WTC11 (cell line): ENCODE measurements at regions not wholly inside any gene's neighbourhood (a gene's known extent, or its start where the extent isn't known, plus 50 kb on each side); places are given as distances from the start of the nearest gene placed in this dataset.

ENCODE experiments used
- CREM ChIP-seq: sonication (generic); formaldehyde crosslinking; IDR thresholded peaks from 2 replicates; pipeline ENCODE4 v1.8.1; 2022; ENCODE audit warnings: mild to moderate bottlenecking, missing genetic modification reagents, moderate library complexity
- E2F4 ChIP-seq: sonication (generic); formaldehyde crosslinking; IDR thresholded peaks from 2 replicates; pipeline ENCODE4 v1.8.1; 2022; ENCODE audit warnings: low read depth, mild to moderate bottlenecking, moderate library complexity, missing genetic modification reagents, borderline replicate concordance
- IRF1 ChIP-seq: sonication (generic); formaldehyde crosslinking; IDR thresholded peaks from 2 replicates; pipeline ENCODE4 v1.8.0; 2023; ENCODE audit warnings: missing genetic modification reagents
- NR3C1 ChIP-seq: sonication (generic); formaldehyde crosslinking; conservative IDR thresholded peaks from 2 replicates; pipeline ENCODE4 v1.8.1; 2023; ENCODE audit warnings: low read depth, mild to moderate bottlenecking, missing genetic modification reagents
- SP1 ChIP-seq: sonication (generic); formaldehyde crosslinking; conservative IDR thresholded peaks from 2 replicates; pipeline ENCODE4 v1.8.1; 2022; ENCODE audit warnings: missing genetic modification reagents
- TF ChIP-seq, protein P1 (sequence below): fragments of 200-600 bp; IDR thresholded peaks from 2 replicates; pipeline ENCODE4 v1.8.0; 2022; ENCODE audit warnings: antibody characterized with exemption
- TF ChIP-seq, protein P2 (sequence below): sonication (generic); formaldehyde crosslinking; IDR thresholded peaks from 2 replicates; pipeline ENCODE4 v1.8.1; 2023; ENCODE audit warnings: mild to moderate bottlenecking, missing genetic modification reagents

- TF ChIP-seq SP1 (CRISPR knock-in tag) (no peak), NR3C1 (CRISPR knock-in tag) (no peak), CREM (CRISPR knock-in tag) (no peak), E2F4 (no peak), IRF1 (CRISPR knock-in tag) (no peak)
- TF ChIP-seq, protein P1, sequence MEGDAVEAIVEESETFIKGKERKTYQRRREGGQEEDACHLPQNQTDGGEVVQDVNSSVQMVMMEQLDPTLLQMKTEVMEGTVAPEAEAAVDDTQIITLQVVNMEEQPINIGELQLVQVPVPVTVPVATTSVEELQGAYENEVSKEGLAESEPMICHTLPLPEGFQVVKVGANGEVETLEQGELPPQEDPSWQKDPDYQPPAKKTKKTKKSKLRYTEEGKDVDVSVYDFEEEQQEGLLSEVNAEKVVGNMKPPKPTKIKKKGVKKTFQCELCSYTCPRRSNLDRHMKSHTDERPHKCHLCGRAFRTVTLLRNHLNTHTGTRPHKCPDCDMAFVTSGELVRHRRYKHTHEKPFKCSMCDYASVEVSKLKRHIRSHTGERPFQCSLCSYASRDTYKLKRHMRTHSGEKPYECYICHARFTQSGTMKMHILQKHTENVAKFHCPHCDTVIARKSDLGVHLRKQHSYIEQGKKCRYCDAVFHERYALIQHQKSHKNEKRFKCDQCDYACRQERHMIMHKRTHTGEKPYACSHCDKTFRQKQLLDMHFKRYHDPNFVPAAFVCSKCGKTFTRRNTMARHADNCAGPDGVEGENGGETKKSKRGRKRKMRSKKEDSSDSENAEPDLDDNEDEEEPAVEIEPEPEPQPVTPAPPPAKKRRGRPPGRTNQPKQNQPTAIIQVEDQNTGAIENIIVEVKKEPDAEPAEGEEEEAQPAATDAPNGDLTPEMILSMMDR: no peak
- TF ChIP-seq, protein P2, sequence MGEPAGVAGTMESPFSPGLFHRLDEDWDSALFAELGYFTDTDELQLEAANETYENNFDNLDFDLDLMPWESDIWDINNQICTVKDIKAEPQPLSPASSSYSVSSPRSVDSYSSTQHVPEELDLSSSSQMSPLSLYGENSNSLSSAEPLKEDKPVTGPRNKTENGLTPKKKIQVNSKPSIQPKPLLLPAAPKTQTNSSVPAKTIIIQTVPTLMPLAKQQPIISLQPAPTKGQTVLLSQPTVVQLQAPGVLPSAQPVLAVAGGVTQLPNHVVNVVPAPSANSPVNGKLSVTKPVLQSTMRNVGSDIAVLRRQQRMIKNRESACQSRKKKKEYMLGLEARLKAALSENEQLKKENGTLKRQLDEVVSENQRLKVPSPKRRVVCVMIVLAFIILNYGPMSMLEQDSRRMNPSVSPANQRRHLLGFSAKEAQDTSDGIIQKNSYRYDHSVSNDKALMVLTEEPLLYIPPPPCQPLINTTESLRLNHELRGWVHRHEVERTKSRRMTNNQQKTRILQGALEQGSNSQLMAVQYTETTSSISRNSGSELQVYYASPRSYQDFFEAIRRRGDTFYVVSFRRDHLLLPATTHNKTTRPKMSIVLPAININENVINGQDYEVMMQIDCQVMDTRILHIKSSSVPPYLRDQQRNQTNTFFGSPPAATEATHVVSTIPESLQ (CRISPR knock-in tag): no peak
Measured at GRCh38 chr10:42981358-42982236, 95.3 kb upstream of the RET start.
